Fibroblast of lung (primary cell): ENCODE measurements at regions not wholly inside any gene's neighbourhood (a gene's known extent, or its start where the extent isn't known, plus 50 kb on each side); places are given as distances from the start of the nearest gene placed in this dataset.

ENCODE experiments used
- DNase-seq, 2 donors: peaks; one replicate each; pipeline versions ENCODE4 v3.0.0 to v3.0.0-alpha.2; 2010; ENCODE audit warnings: low read depth in 2 of 2
- H2AFZ ChIP-seq: 2 replicates; pipeline ENCODE4 v1.5.1; 2012; ENCODE audit warnings: low read length, control low read depth, inconsistent platforms
- H3K27ac ChIP-seq: 2 replicates; pipeline ENCODE4 v1.5.1; 2011; ENCODE audit warnings: low read length, control low read depth; ENCODE audit not compliant: insufficient read depth
- H3K27me3 ChIP-seq: 2 replicates; pipeline ENCODE4 v1.5.1; 2011; ENCODE audit warnings: mild to moderate bottlenecking, low read length; ENCODE audit not compliant: control insufficient read depth, insufficient read depth
- H3K36me3 ChIP-seq: 2 replicates; pipeline ENCODE4 v1.5.1; 2011; ENCODE audit warnings: low read length; ENCODE audit not compliant: control insufficient read depth, insufficient read depth
- H3K4me1 ChIP-seq: 2 replicates; pipeline ENCODE4 v1.5.1; 2011; ENCODE audit warnings: low read length; ENCODE audit not compliant: control insufficient read depth, insufficient read depth; ENCODE audit errors: extremely low read depth
- H3K4me2 ChIP-seq: 2 replicates; pipeline ENCODE4 v1.5.1; 2011; ENCODE audit warnings: low read length, control low read depth; ENCODE audit not compliant: insufficient read depth; ENCODE audit errors: extremely low read depth
- H3K4me3 ChIP-seq, 4 experiments: fragments of 200-600 bp in 1 of 4; sonication (generic) in 1 of 4; replicated peaks in 1 of 4; 2 replicates each; pipeline ENCODE4 v1.5.1; 2011 to 2016; ENCODE audit warnings: low read length in 4 of 4, low read depth in 3 of 4, mild to moderate bottlenecking in 3 of 4, control low read depth in 2 of 4, inconsistent platforms in 1 of 4, mixed read lengths in 1 of 4; ENCODE audit not compliant: insufficient read depth in 1 of 4; ENCODE audit errors: control extremely low read depth in 1 of 4
- H3K79me2 ChIP-seq: 2 replicates; pipeline ENCODE4 v1.5.1; 2012; ENCODE audit warnings: mild to moderate bottlenecking, low read length, inconsistent platforms; ENCODE audit not compliant: control insufficient read depth, insufficient read depth
- H3K9ac ChIP-seq: 2 replicates; pipeline ENCODE4 v1.5.1; 2011; ENCODE audit warnings: mild to moderate bottlenecking, low read length, control low read depth; ENCODE audit not compliant: insufficient read depth
- H3K9me3 ChIP-seq: 2 replicates; pipeline ENCODE4 v1.5.1; 2012; ENCODE audit warnings: low read depth, low read length; ENCODE audit not compliant: control insufficient read depth, insufficient read depth
- H4K20me1 ChIP-seq: 2 replicates; pipeline ENCODE4 v1.5.1; 2011; ENCODE audit warnings: low read length; ENCODE audit not compliant: control insufficient read depth, insufficient read depth; ENCODE audit errors: extremely low read depth
- CTCF ChIP-seq, 2 donors: IDR thresholded peaks in 1 of 2; conservative IDR thresholded peaks in 1 of 2; 1 replicate in 1 of 2; 2 replicates in 1 of 2; pipeline ENCODE4 v1.5.1; 2011 to 2012; ENCODE audit warnings: low read length in 2 of 2, control low read depth in 1 of 2, inconsistent platforms in 1 of 2, low read depth in 1 of 2, mild to moderate bottlenecking in 1 of 2
- EZH2 ChIP-seq: IDR thresholded peaks from 2 replicates; pipeline ENCODE4 v1.5.1; 2012; ENCODE audit warnings: low read length, control low read depth, mild to moderate bottlenecking; ENCODE audit errors: missing control alignments

- H3K27me3 ChIP-seq = no peaks in the 10 kb centered on the region
- H3K36me3 ChIP-seq = no peaks in the 10 kb centered on the region
- H3K27ac ChIP-seq = peak overlapping the region; percentile 97
- H3K9me3 ChIP-seq = no peaks in the 10 kb centered on the region
- no peak overlapping the region for H2AFZ ChIP-seq
- H3K79me2 ChIP-seq = no peaks in the 10 kb centered on the region
- peak overlapping the region; percentile 58 for H3K9ac ChIP-seq
- H3K4me2 ChIP-seq = peak overlapping the region; percentile 79
- no peaks in the 10 kb centered on the region for H4K20me1 ChIP-seq
- no peak overlapping the region for H3K4me3 ChIP-seq
- peaks cover 41% of the 10 kb centered on the region for H3K4me1 ChIP-seq
- TF ChIP-seq CTCF (conservative IDR thresholded peaks at IDR 0.05 in 1 of 2, IDR thresholded peaks at IDR 0.05 in 1 of 2; ENCODE audit: low read depth in 1 of 2, low read length in 2 of 2) (peak in 1 of 2 donors; percentile 4), EZH2 (no peak)
- DNase-seq = peak; percentile 88 to 95
Measured at GRCh38 chr3:16060945-16061344, 113.5 kb upstream of the GALNT15 start.

- DNase-seq = no peak
- Histone ChIP-seq H2AFZ (no peak overlapping the region), H3K27ac (peak overlapping the region; percentile 97), H3K36me3 (no peaks in the 10 kb centered on the region), H3K9me3 (no peaks in the 10 kb centered on the region), H3K9ac (peak overlapping the region; percentile 21), H3K4me1 (peaks cover 41% of the 10 kb centered on the region), H3K27me3 (no peaks in the 10 kb centered on the region), H4K20me1 (no peaks in the 10 kb centered on the region), H3K4me3 (no peak overlapping the region), H3K4me2 (peak overlapping the region; percentile 79), H3K79me2 (no peaks in the 10 kb centered on the region)
- TF ChIP-seq CTCF (conservative IDR thresholded peaks at IDR 0.05 in 1 of 2, IDR thresholded peaks at IDR 0.05 in 1 of 2; ENCODE audit: low read depth in 1 of 2, low read length in 2 of 2) = no peak
- TF ChIP-seq EZH2 = no peak
Measured at GRCh38 chr3:16061491-16061890, 113.0 kb upstream of the GALNT15 start.

GRCh38 chr3:16063603-16064002 is 110.9 kb upstream of the GALNT15 start:
- H3K4me3 ChIP-seq = no peak overlapping the region
- H4K20me1 ChIP-seq = no peaks in the 10 kb centered on the region
- no peaks in the 10 kb centered on the region for H3K9me3 ChIP-seq
- H3K4me1 ChIP-seq = peaks cover 54% of the 10 kb centered on the region
- no peak overlapping the region for H2AFZ ChIP-seq
- H3K36me3 ChIP-seq = no peaks in the 10 kb centered on the region
- no peak overlapping the region for H3K9ac ChIP-seq
- no peaks in the 10 kb centered on the region for H3K79me2 ChIP-seq
- TF ChIP-seq CTCF (conservative IDR thresholded peaks at IDR 0.05 in 1 of 2, IDR thresholded peaks at IDR 0.05 in 1 of 2; ENCODE audit: low read depth in 1 of 2, low read length in 2 of 2) (no peak), EZH2 (no peak)
- DNase-seq = no peak
- peak overlapping the region; percentile 32 for H3K27ac ChIP-seq
- H3K4me2 ChIP-seq = no peak overlapping the region
- H3K27me3 ChIP-seq = no peaks in the 10 kb centered on the region
